ENCODE measurements at regions not wholly inside any gene's neighbourhood (a gene's known extent, or its start where the extent isn't known, plus 50 kb on each side); places are given as distances from the start of the nearest gene placed in this dataset.

- Histone ChIP-seq H3K27me3 (no peaks in the 10 kb centered on the region), H3K4me1 (no peaks in the 10 kb centered on the region), H3K36me3 (no peaks in the 10 kb centered on the region), H3K9me3 (no peaks in the 10 kb centered on the region), H3K27ac (no peak overlapping the region), H3K4me3 (no peak overlapping the region)
- ATAC-seq = no peak
- intact Hi-C loops (cut with DNase I) = no loop called here
- no peak for FAIRE-seq
- 76 to 83% methylated on average over 1 of the region's 1 CpG for WGBS, 2 donors
- no peak for TF ChIP-seq CTCF (IDR thresholded peaks at IDR 0.05)
- DNase-seq = no peak
Measured at GRCh38 chr21:24096651-24097050, 1510.6 kb downstream of the MRPL39 start.

- ATAC-seq = no peak
- TF ChIP-seq CTCF (IDR thresholded peaks at IDR 0.05) = no peak
- no peaks in the 10 kb centered on the region for H3K27me3 ChIP-seq
- H3K9me3 ChIP-seq = no peaks in the 10 kb centered on the region
- H3K4me1 ChIP-seq = no peaks in the 10 kb centered on the region
- no peak overlapping the region for H3K27ac ChIP-seq
- FAIRE-seq = no peak
- H3K36me3 ChIP-seq = no peaks in the 10 kb centered on the region
- intact Hi-C loops (cut with DNase I) = no loop called here
- no peak for DNase-seq
- no peak overlapping the region for H3K4me3 ChIP-seq
Measured at GRCh38 chr21:24093032-24093431, 1514.2 kb downstream of the MRPL39 start.

- TF ChIP-seq CTCF (IDR thresholded peaks at IDR 0.05) = no peak
- no peaks in the 10 kb centered on the region for H3K9me3 ChIP-seq
- DNase-seq (no peak), FAIRE-seq (no peak), ATAC-seq (no peak)
- intact Hi-C loops (cut with DNase I) = no loop called here
- H3K36me3 ChIP-seq = no peaks in the 10 kb centered on the region
- no peak overlapping the region for H3K4me3 ChIP-seq
- H3K27me3 ChIP-seq = no peaks in the 10 kb centered on the region
- H3K27ac ChIP-seq = no peak overlapping the region
- no peaks in the 10 kb centered on the region for H3K4me1 ChIP-seq
Measured at GRCh38 chr21:24076179-24076578, 1531.1 kb downstream of the MRPL39 start.

- Histone ChIP-seq H3K36me3 (no peaks in the 10 kb centered on the region), H3K4me1 (no peaks in the 10 kb centered on the region), H3K9me3 (no peaks in the 10 kb centered on the region), H3K27me3 (no peaks in the 10 kb centered on the region), H3K4me3 (no peak overlapping the region), H3K27ac (no peak overlapping the region)
- intact Hi-C loops (cut with DNase I) = no loop called here
- FAIRE-seq = no peak
- ATAC-seq = no peak
- no peak for DNase-seq
- 48 to 61% methylated on average over 3 of the region's 3 CpGs for WGBS, 2 donors
- TF ChIP-seq CTCF (IDR thresholded peaks at IDR 0.05) = no peak
Measured at GRCh38 chr21:24055696-24056095, 1551.6 kb downstream of the MRPL39 start.

- ATAC-seq (no peak), DNase-seq (no peak), FAIRE-seq (no peak)
- no peak overlapping the region for H3K4me3 ChIP-seq
- no peaks in the 10 kb centered on the region for H3K4me1 ChIP-seq
- no peaks in the 10 kb centered on the region for H3K27me3 ChIP-seq
- TF ChIP-seq CTCF (IDR thresholded peaks at IDR 0.05) = no peak
- no peaks in the 10 kb centered on the region for H3K36me3 ChIP-seq
- no peak overlapping the region for H3K27ac ChIP-seq
- intact Hi-C loops (cut with DNase I) = no loop called here
- H3K9me3 ChIP-seq = no peaks in the 10 kb centered on the region
- 40 to 53% methylated on average over 2 of the region's 2 CpGs for WGBS, 2 donors
Measured at GRCh38 chr21:24050231-24050630, 1557.0 kb downstream of the MRPL39 start.

Measured in pancreas (tissue), 10 donors.